IMR-90 (cell line): ENCODE measurements at regions not wholly inside any gene's neighbourhood (a gene's known extent, or its start where the extent isn't known, plus 50 kb on each side); places are given as distances from the start of the nearest gene placed in this dataset.

Source experiments
- CEBPB ChIP-seq: IDR thresholded peaks from 2 replicates; pipeline ENCODE4 v1.6.1; 2012; ENCODE audit warnings: low read depth, low read length, improper control_type of control experiment
- MAFK ChIP-seq: IDR thresholded peaks from 2 replicates; pipeline ENCODE4 v1.6.1; 2012; ENCODE audit warnings: low read depth, low read length, improper control_type of control experiment
- NFE2L2 ChIP-seq: fragments of 150-350 bp; IDR thresholded peaks from 2 replicates; pipeline ENCODE4 v1.6.1; 2016; ENCODE audit warnings: low read depth, mild to moderate bottlenecking, low read length
- POLR2A ChIP-seq: IDR thresholded peaks from 2 replicates; pipeline ENCODE4 v1.6.1; 2012; ENCODE audit warnings: mild to moderate bottlenecking, low read depth, low read length
- TF ChIP-seq, protein P1 (sequence below): conservative IDR thresholded peaks from 2 replicates; pipeline ENCODE4 v1.5.1; 2012; ENCODE audit warnings: mild to moderate bottlenecking, low read depth, low read length, improper control_type of control experiment

GRCh38 chr12:118513611-118514010, 137.3 kb downstream of the SUDS3 start:
- TF ChIP-seq POLR2A (no peak), MAFK (no peak), NFE2L2 (no peak), CEBPB (no peak)
- TF ChIP-seq, protein P1, sequence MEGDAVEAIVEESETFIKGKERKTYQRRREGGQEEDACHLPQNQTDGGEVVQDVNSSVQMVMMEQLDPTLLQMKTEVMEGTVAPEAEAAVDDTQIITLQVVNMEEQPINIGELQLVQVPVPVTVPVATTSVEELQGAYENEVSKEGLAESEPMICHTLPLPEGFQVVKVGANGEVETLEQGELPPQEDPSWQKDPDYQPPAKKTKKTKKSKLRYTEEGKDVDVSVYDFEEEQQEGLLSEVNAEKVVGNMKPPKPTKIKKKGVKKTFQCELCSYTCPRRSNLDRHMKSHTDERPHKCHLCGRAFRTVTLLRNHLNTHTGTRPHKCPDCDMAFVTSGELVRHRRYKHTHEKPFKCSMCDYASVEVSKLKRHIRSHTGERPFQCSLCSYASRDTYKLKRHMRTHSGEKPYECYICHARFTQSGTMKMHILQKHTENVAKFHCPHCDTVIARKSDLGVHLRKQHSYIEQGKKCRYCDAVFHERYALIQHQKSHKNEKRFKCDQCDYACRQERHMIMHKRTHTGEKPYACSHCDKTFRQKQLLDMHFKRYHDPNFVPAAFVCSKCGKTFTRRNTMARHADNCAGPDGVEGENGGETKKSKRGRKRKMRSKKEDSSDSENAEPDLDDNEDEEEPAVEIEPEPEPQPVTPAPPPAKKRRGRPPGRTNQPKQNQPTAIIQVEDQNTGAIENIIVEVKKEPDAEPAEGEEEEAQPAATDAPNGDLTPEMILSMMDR, result no peak
